A549 (cell line): ENCODE measurements at regions not wholly inside any gene's neighbourhood (a gene's known extent, or its start where the extent isn't known, plus 50 kb on each side); places are given as distances from the start of the nearest gene placed in this dataset.

Experiments
- BHLHE40 ChIP-seq: IDR thresholded peaks from 2 replicates; pipeline ENCODE4 v1.6.1; 2012; ENCODE audit warnings: low read depth, low read length, inconsistent platforms
- CEBPB ChIP-seq, 2 experiments: fragments of >200 bp in 1 of 2; sonication (Bioruptor Twin) in 1 of 2; formaldehyde crosslinking in 1 of 2; IDR thresholded peaks; 2 replicates each; pipeline ENCODE4 v1.6.1; 2012 to 2016
- CTCF ChIP-seq: fragments of >200 bp; sonication (Bioruptor Twin); formaldehyde crosslinking; IDR thresholded peaks from 3 replicates; pipeline ENCODE4 v1.5.1; 2016
- EHF ChIP-seq: fragments of 250-450 bp; sonication (Bioruptor Pico); IDR thresholded peaks from 2 replicates; pipeline ENCODE4 v1.5.0; 2020; ENCODE audit warnings: mild to moderate bottlenecking
- EP300 ChIP-seq, 2 experiments: fragments of >200 bp; sonication (Bioruptor Twin); formaldehyde crosslinking; IDR thresholded peaks; 2 replicates in 1 of 2; 3 replicates in 1 of 2; pipeline ENCODE4 v1.6.1; 2016 to 2017
- JUNB ChIP-seq: fragments of >200 bp; sonication (Bioruptor Twin); formaldehyde crosslinking; IDR thresholded peaks from 2 replicates; pipeline ENCODE4 v1.6.1; 2016
- KDM5A ChIP-seq: fragments of 200-600 bp; sonication (generic); IDR thresholded peaks from 2 replicates; pipeline ENCODE4 v1.6.1; 2016; ENCODE audit warnings: antibody characterized with exemption, mild to moderate bottlenecking
- POLR2A ChIP-seq: IDR thresholded peaks from 2 replicates; pipeline ENCODE4 v1.6.1; 2012; ENCODE audit warnings: mild to moderate bottlenecking, low read length
- POLR2AphosphoS2 ChIP-seq: conservative IDR thresholded peaks from 2 replicates; pipeline ENCODE4 v1.6.1; 2012; ENCODE audit warnings: low read length, improper control_type of control experiment, inconsistent platforms
- RAD21 ChIP-seq, 2 experiments: fragments of >200 bp in 1 of 2; sonication (Bioruptor Twin) in 1 of 2; formaldehyde crosslinking in 1 of 2; IDR thresholded peaks in 1 of 2; conservative IDR thresholded peaks in 1 of 2; 2 replicates in 1 of 2; 3 replicates in 1 of 2; pipeline ENCODE4 v1.6.1; 2012 to 2018; ENCODE audit warnings: inconsistent platforms in 1 of 2
- RFX5 ChIP-seq: fragments of 450-650 bp; IDR thresholded peaks from 2 replicates; pipeline ENCODE4 v1.7.1; 2014; ENCODE audit warnings: antibody characterized with exemption, mild to moderate bottlenecking, moderate library complexity
- ZSCAN20 ChIP-seq: fragments of 250-450 bp; sonication (Bioruptor Pico); IDR thresholded peaks from 2 replicates; pipeline ENCODE4 v1.8.0; 2022; ENCODE audit warnings: mild to moderate bottlenecking, moderate library complexity
- TF ChIP-seq, protein P1 (sequence below): fragments of 200-600 bp; sonication (generic); IDR thresholded peaks from 2 replicates; pipeline ENCODE4 v1.6.1; 2016; ENCODE audit warnings: antibody characterized with exemption, mild to moderate bottlenecking, moderate library complexity

DNA sequence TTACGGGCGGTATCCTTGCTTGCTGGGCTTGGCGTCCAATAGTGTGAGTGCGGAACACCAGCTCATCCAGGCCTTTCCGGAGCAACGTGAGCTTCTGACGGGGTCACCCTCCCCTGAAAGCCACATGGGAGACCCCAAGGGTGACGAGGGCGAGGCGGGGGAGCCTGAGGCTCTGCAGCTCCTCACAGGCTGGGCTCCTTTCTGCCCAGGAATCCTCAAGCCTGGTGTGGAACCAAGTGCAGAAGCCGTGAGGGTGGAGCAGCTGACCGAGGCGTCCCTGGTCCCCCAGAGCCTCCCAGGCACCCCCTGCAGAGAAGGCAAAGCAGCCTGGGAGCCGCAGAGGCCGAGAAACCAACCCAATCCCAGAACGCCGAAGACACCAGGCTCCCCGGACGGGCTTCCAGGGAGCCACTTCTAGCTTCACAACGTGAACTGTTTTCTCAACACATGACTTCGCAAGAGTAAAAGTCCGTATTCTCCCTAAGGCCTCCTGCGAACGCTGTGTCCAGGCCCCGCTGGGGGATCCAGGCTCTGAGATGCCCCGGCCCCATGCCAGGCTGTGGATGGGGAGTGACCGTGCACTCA lies 530.3 kb downstream of the BRD1 start:
- TF ChIP-seq JUNB (no peak), CTCF (no peak), KDM5A (no peak), ZSCAN20 (no peak), POLR2AphosphoS2 (no peak), POLR2A (no peak), CEBPB (IDR thresholded peaks at IDR 0.05) (no peak), EHF (no peak), RAD21 (conservative IDR thresholded peaks at IDR 0.05 in 1 of 2, IDR thresholded peaks at IDR 0.05 in 1 of 2) (no peak), BHLHE40 (no peak), RFX5 (no peak), EP300 (IDR thresholded peaks at IDR 0.05) (no peak)
- TF ChIP-seq, protein P1, sequence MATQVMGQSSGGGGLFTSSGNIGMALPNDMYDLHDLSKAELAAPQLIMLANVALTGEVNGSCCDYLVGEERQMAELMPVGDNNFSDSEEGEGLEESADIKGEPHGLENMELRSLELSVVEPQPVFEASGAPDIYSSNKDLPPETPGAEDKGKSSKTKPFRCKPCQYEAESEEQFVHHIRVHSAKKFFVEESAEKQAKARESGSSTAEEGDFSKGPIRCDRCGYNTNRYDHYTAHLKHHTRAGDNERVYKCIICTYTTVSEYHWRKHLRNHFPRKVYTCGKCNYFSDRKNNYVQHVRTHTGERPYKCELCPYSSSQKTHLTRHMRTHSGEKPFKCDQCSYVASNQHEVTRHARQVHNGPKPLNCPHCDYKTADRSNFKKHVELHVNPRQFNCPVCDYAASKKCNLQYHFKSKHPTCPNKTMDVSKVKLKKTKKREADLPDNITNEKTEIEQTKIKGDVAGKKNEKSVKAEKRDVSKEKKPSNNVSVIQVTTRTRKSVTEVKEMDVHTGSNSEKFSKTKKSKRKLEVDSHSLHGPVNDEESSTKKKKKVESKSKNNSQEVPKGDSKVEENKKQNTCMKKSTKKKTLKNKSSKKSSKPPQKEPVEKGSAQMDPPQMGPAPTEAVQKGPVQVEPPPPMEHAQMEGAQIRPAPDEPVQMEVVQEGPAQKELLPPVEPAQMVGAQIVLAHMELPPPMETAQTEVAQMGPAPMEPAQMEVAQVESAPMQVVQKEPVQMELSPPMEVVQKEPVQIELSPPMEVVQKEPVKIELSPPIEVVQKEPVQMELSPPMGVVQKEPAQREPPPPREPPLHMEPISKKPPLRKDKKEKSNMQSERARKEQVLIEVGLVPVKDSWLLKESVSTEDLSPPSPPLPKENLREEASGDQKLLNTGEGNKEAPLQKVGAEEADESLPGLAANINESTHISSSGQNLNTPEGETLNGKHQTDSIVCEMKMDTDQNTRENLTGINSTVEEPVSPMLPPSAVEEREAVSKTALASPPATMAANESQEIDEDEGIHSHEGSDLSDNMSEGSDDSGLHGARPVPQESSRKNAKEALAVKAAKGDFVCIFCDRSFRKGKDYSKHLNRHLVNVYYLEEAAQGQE = no peak
